Karpas-422 (cell line): ENCODE measurements at regions not wholly inside any gene's neighbourhood (a gene's known extent, or its start where the extent isn't known, plus 50 kb on each side); places are given as distances from the start of the nearest gene placed in this dataset.

Source experiments
- DNase-seq: peaks from one replicate; pipeline ENCODE4 v3.0.0-alpha.2; 2015
- H2AFZ ChIP-seq: fragments of 200-600 bp; sonication (generic); 2 replicates; pipeline ENCODE4 v1.6.1; 2014; ENCODE audit warnings: antibody characterized with exemption, low read length, mixed read lengths
- H3K27ac ChIP-seq: fragments of 200-600 bp; sonication (generic); 2 replicates; pipeline ENCODE4 v1.5.1; 2014; ENCODE audit warnings: mild to moderate bottlenecking, low read length, moderate library complexity
- H3K27me3 ChIP-seq: fragments of 200-600 bp; sonication (generic); 2 replicates; pipeline ENCODE4 v1.6.1; 2014; ENCODE audit warnings: low read length, mixed read lengths
- H3K36me3 ChIP-seq: fragments of 200-600 bp; sonication (generic); 2 replicates; pipeline ENCODE4 v1.6.1; 2014; ENCODE audit warnings: low read length, mixed read lengths; ENCODE audit not compliant: insufficient read depth
- H3K4me1 ChIP-seq: fragments of 200-600 bp; sonication (generic); 2 replicates; pipeline ENCODE4 v1.6.1; 2014; ENCODE audit warnings: mild to moderate bottlenecking, low read length, mixed read lengths
- H3K4me2 ChIP-seq: fragments of 200-600 bp; sonication (generic); 2 replicates; pipeline ENCODE4 v1.6.1; 2014; ENCODE audit warnings: low read length, low read depth, mild to moderate bottlenecking; ENCODE audit not compliant: poor library complexity, severe bottlenecking
- H3K4me3 ChIP-seq: fragments of 200-600 bp; sonication (generic); 2 replicates; pipeline ENCODE4 v1.5.1; 2014; ENCODE audit warnings: mild to moderate bottlenecking, antibody characterized with exemption, low read length, mixed read lengths
- H3K79me2 ChIP-seq: fragments of 200-600 bp; sonication (generic); 2 replicates; pipeline ENCODE4 v1.6.1; 2014; ENCODE audit warnings: mild to moderate bottlenecking, low read length, mixed read lengths
- H3K9ac ChIP-seq: fragments of 200-600 bp; sonication (generic); 2 replicates; pipeline ENCODE4 v1.6.0; 2014; ENCODE audit warnings: low read length
- H3K9me2 ChIP-seq: fragments of 200-600 bp; sonication (generic), shearing (Covaris generic); replicated peaks from 2 replicates; pipeline ENCODE4 v1.6.0; 2014; ENCODE audit warnings: mild to moderate bottlenecking, low read length, moderate library complexity; ENCODE audit not compliant: insufficient read depth
- H3K9me3 ChIP-seq: fragments of 300-700, 200-600 bp; sonication (generic); 2 replicates; pipeline ENCODE4 v1.6.1; 2014; ENCODE audit warnings: low read length, mixed read lengths
- H4K20me1 ChIP-seq: fragments of 200-600 bp; sonication (generic); 2 replicates; pipeline ENCODE4 v1.6.1; 2014; ENCODE audit warnings: mild to moderate bottlenecking, antibody characterized with exemption, low read length, low read depth; ENCODE audit not compliant: insufficient read depth

- H3K27ac ChIP-seq = no peak overlapping the region
Observed at GRCh38 chr10:4081685-4082111, 296.7 kb upstream of the KLF6 start.

GRCh38 chr10:4080225-4080805 is 295.3 kb upstream of the KLF6 start:
- H2AFZ ChIP-seq = no peak overlapping the region
- H3K4me2 ChIP-seq = no peak overlapping the region
- DNase-seq = no peak
- no peaks in the 10 kb centered on the region for H3K79me2 ChIP-seq
- H3K9me3 ChIP-seq = no peaks in the 10 kb centered on the region
- no peaks in the 10 kb centered on the region for H3K9me2 ChIP-seq
- no peaks in the 10 kb centered on the region for H4K20me1 ChIP-seq
- no peaks in the 10 kb centered on the region for H3K36me3 ChIP-seq
- H3K27me3 ChIP-seq = 0 out of 2 replicates have a peak, but pooled peaks cover 3% of the 10 kb centered on the region
- H3K27ac ChIP-seq = no peak overlapping the region
- H3K9ac ChIP-seq = no peak overlapping the region
- no peak overlapping the region for H3K4me3 ChIP-seq
- H3K4me1 ChIP-seq = no peaks in the 10 kb centered on the region

More at GRCh38 chr10:4081685-4082111, 296.7 kb upstream of the KLF6 start:
- H3K4me1 ChIP-seq = no peaks in the 10 kb centered on the region
- no peak overlapping the region for H3K4me2 ChIP-seq
- no peak overlapping the region for H2AFZ ChIP-seq
- no peaks in the 10 kb centered on the region for H3K9me2 ChIP-seq
- H3K79me2 ChIP-seq = no peaks in the 10 kb centered on the region
- no peaks in the 10 kb centered on the region for H3K36me3 ChIP-seq
- no peak overlapping the region for H3K4me3 ChIP-seq
- H3K9me3 ChIP-seq = no peaks in the 10 kb centered on the region
- no peak for DNase-seq
- H3K27me3 ChIP-seq = no peaks in the 10 kb centered on the region
- no peaks in the 10 kb centered on the region for H4K20me1 ChIP-seq
- H3K9ac ChIP-seq = no peak overlapping the region

GRCh38 chr10:4079803-4080202 is 294.8 kb upstream of the KLF6 start:
- DNase-seq = no peak
- H3K4me3 ChIP-seq = no peak overlapping the region
- no peaks in the 10 kb centered on the region for H3K4me1 ChIP-seq
- 0 out of 2 replicates have a peak, but pooled peaks cover 3% of the 10 kb centered on the region for H3K27me3 ChIP-seq
- no peak overlapping the region for H3K9ac ChIP-seq
- no peaks in the 10 kb centered on the region for H3K79me2 ChIP-seq
- H3K9me2 ChIP-seq = no peaks in the 10 kb centered on the region
- H3K9me3 ChIP-seq = no peaks in the 10 kb centered on the region
- no peaks in the 10 kb centered on the region for H4K20me1 ChIP-seq
- no peak overlapping the region for H2AFZ ChIP-seq
- no peaks in the 10 kb centered on the region for H3K36me3 ChIP-seq
- no peak overlapping the region for H3K4me2 ChIP-seq
- no peak overlapping the region for H3K27ac ChIP-seq

- no peaks in the 10 kb centered on the region for H3K79me2 ChIP-seq
- H3K27me3 ChIP-seq = 0 out of 2 replicates have a peak, but pooled peaks cover 3% of the 10 kb centered on the region
- no peak overlapping the region for H3K4me2 ChIP-seq
- H3K4me3 ChIP-seq = no peak overlapping the region
- no peaks in the 10 kb centered on the region for H3K9me3 ChIP-seq
- no peak overlapping the region for H3K9ac ChIP-seq
- no peak overlapping the region for H2AFZ ChIP-seq
- no peaks in the 10 kb centered on the region for H3K4me1 ChIP-seq
- DNase-seq = no peak
- H3K9me2 ChIP-seq = no peaks in the 10 kb centered on the region
- no peak overlapping the region for H3K27ac ChIP-seq
- no peaks in the 10 kb centered on the region for H3K36me3 ChIP-seq
- H4K20me1 ChIP-seq = no peaks in the 10 kb centered on the region
Observed at GRCh38 chr10:4077804-4078203, 292.8 kb upstream of the KLF6 start.

- H4K20me1 ChIP-seq = no peaks in the 10 kb centered on the region
- no peak overlapping the region for H3K9ac ChIP-seq
- 0 out of 2 replicates have a peak, but pooled peaks cover 3% of the 10 kb centered on the region for H3K27me3 ChIP-seq
- no peaks in the 10 kb centered on the region for H3K4me1 ChIP-seq
- H2AFZ ChIP-seq = no peak overlapping the region
- H3K4me3 ChIP-seq = no peak overlapping the region
- H3K27ac ChIP-seq = no peak overlapping the region
- H3K79me2 ChIP-seq = no peaks in the 10 kb centered on the region
- H3K36me3 ChIP-seq = no peaks in the 10 kb centered on the region
- H3K9me3 ChIP-seq = no peaks in the 10 kb centered on the region
- no peak for DNase-seq
- no peaks in the 10 kb centered on the region for H3K9me2 ChIP-seq
- no peak overlapping the region for H3K4me2 ChIP-seq
Observed at GRCh38 chr10:4076983-4077382, 292.0 kb upstream of the KLF6 start.

GRCh38 chr10:4075443-4075842 is 290.4 kb upstream of the KLF6 start:
- H3K4me3 ChIP-seq = no peak overlapping the region
- H3K4me2 ChIP-seq = no peak overlapping the region
- H3K9me2 ChIP-seq = no peaks in the 10 kb centered on the region
- no peaks in the 10 kb centered on the region for H3K9me3 ChIP-seq
- DNase-seq = no peak
- 0 out of 2 replicates have a peak, but pooled peaks cover 3% of the 10 kb centered on the region for H3K27me3 ChIP-seq
- H3K9ac ChIP-seq = no peak overlapping the region
- no peaks in the 10 kb centered on the region for H3K4me1 ChIP-seq
- H2AFZ ChIP-seq = no peak overlapping the region
- H3K27ac ChIP-seq = no peak overlapping the region
- no peaks in the 10 kb centered on the region for H4K20me1 ChIP-seq
- H3K79me2 ChIP-seq = no peaks in the 10 kb centered on the region
- H3K36me3 ChIP-seq = no peaks in the 10 kb centered on the region

- H3K27me3 ChIP-seq = 0 out of 2 replicates have a peak, but pooled peaks cover 3% of the 10 kb centered on the region
- H3K4me2 ChIP-seq = no peak overlapping the region
- no peaks in the 10 kb centered on the region for H3K36me3 ChIP-seq
- H3K79me2 ChIP-seq = no peaks in the 10 kb centered on the region
- no peaks in the 10 kb centered on the region for H3K9me2 ChIP-seq
- no peak overlapping the region for H2AFZ ChIP-seq
- H4K20me1 ChIP-seq = no peaks in the 10 kb centered on the region
- no peak for DNase-seq
- no peak overlapping the region for H3K4me3 ChIP-seq
- H3K9ac ChIP-seq = no peak overlapping the region
- no peaks in the 10 kb centered on the region for H3K9me3 ChIP-seq
- no peaks in the 10 kb centered on the region for H3K4me1 ChIP-seq
- no peak overlapping the region for H3K27ac ChIP-seq
Observed at GRCh38 chr10:4074545-4075407, 289.8 kb upstream of the KLF6 start.

GRCh38 chr10:4073912-4074311 is 288.9 kb upstream of the KLF6 start:
- H3K4me3 ChIP-seq = no peak overlapping the region
- H3K79me2 ChIP-seq = no peaks in the 10 kb centered on the region
- 0 out of 2 replicates have a peak, but pooled peaks cover 3% of the 10 kb centered on the region for H3K27me3 ChIP-seq
- no peaks in the 10 kb centered on the region for H3K9me2 ChIP-seq
- H3K4me1 ChIP-seq = no peaks in the 10 kb centered on the region
- no peak for DNase-seq
- no peak overlapping the region for H3K27ac ChIP-seq
- H4K20me1 ChIP-seq = no peaks in the 10 kb centered on the region
- H2AFZ ChIP-seq = no peak overlapping the region
- no peaks in the 10 kb centered on the region for H3K36me3 ChIP-seq
- no peaks in the 10 kb centered on the region for H3K9me3 ChIP-seq
- H3K4me2 ChIP-seq = no peak overlapping the region
- no peak overlapping the region for H3K9ac ChIP-seq
